B cell (primary cell): ENCODE measurements at regions not wholly inside any gene's neighbourhood (a gene's known extent, or its start where the extent isn't known, plus 50 kb on each side); places are given as distances from the start of the nearest gene placed in this dataset.

ENCODE experiments used
- ATAC-seq: fragments of 200-7000 bp; cut with Tn5 transposase; one replicate; pipeline ENCODE4 v1.10.0; 2021; ENCODE audit warnings: low read depth, mild to moderate bottlenecking, moderate number of reproducible peaks, moderate library complexity
- CTCF ChIA-PET: fragments of 350-600 bp; sonication (Branson Sonifier 250); formaldehyde crosslinking; loops from one replicate; lab custom pipeline; 2021; ENCODE audit warnings: antibody characterized with exemption, inconsistent platforms; lab: Charles Lee
- POLR2A ChIA-PET: fragments of 350-600 bp; sonication (Branson Sonifier 250); formaldehyde crosslinking; loops from one replicate; lab custom pipeline; 2021; ENCODE audit warnings: antibody characterized with exemption; lab: Charles Lee
- DNase-seq: peaks from one replicate; pipeline ENCODE4 v3.0.0; 2013
- H2AFZ ChIP-seq: 2 replicates; pipeline ENCODE4 v1.6.1; 2012; ENCODE audit warnings: mild to moderate bottlenecking, low read depth, low read length; ENCODE audit not compliant: insufficient read depth, poor library complexity, severe bottlenecking
- H3K27ac ChIP-seq, 2 donors: 1 replicate in 1 of 2; 2 replicates in 1 of 2; pipeline ENCODE4 v1.5.1; 2012 to 2013; ENCODE audit warnings: low read length in 2 of 2, mild to moderate bottlenecking in 2 of 2, moderate library complexity in 1 of 2
- H3K27me3 ChIP-seq, 4 experiments: fragments of 200-600 bp in 1 of 4; sonication (generic) in 1 of 4; replicated peaks in 1 of 4; 1 replicate in 2 of 4; 2 replicates in 2 of 4; pipeline versions ENCODE4 v1.6.1 to v1.7.0; 2013 to 2016; ENCODE audit warnings: low read length in 3 of 4, mild to moderate bottlenecking in 2 of 4, mixed read lengths in 1 of 4, moderate library complexity in 1 of 4; ENCODE audit not compliant: insufficient read depth in 4 of 4, control insufficient read depth in 3 of 4; ENCODE audit errors: control extremely low read depth in 1 of 4
- H3K36me3 ChIP-seq, 2 experiments: replicated peaks in 1 of 2; 1 replicate in 1 of 2; 2 replicates in 1 of 2; pipeline versions ENCODE4 v1.6.1 to v1.7.1; 2013; ENCODE audit warnings: low read length in 1 of 2; ENCODE audit not compliant: insufficient read depth in 2 of 2, control insufficient read depth in 1 of 2; ENCODE audit errors: control extremely low read depth in 1 of 2, extremely low read depth in 1 of 2
- H3K4me1 ChIP-seq, 2 donors: fragments of 200-600 bp in 1 of 2; sonication (generic) in 1 of 2; 1 replicate in 1 of 2; 2 replicates in 1 of 2; pipeline versions ENCODE4 v1.5.1 to v1.6.1; 2013 to 2017; ENCODE audit warnings: low read length in 2 of 2; ENCODE audit not compliant: control insufficient read depth in 2 of 2, insufficient read depth in 2 of 2
- H3K4me2 ChIP-seq: replicated peaks from 2 replicates; pipeline ENCODE3; 2012; ENCODE audit warnings: mild to moderate bottlenecking, low read depth, low read length; ENCODE audit not compliant: poor library complexity, severe bottlenecking
- H3K4me3 ChIP-seq, 5 experiments: fragments of 200-600 bp in 1 of 5; sonication (generic) in 1 of 5; 1 replicate in 3 of 5; 2 replicates in 2 of 5; pipeline versions ENCODE4 v1.5.1 to v1.7.0; 2011 to 2016; ENCODE audit warnings: low read length in 4 of 5, mild to moderate bottlenecking in 4 of 5, low read depth in 2 of 5, control low read depth in 1 of 5, moderate library complexity in 1 of 5; ENCODE audit not compliant: insufficient read depth in 1 of 5; ENCODE audit errors: control extremely low read depth in 1 of 5, extremely low read depth in 1 of 5
- H3K79me2 ChIP-seq: fragments of 200-600 bp; sonication (generic); one replicate; pipeline ENCODE4 v1.6.0; 2016; ENCODE audit warnings: low read length; ENCODE audit not compliant: control insufficient read depth, insufficient read depth
- H3K9ac ChIP-seq: fragments of 200-600 bp; sonication (generic); 2 replicates; pipeline ENCODE4 v1.6.1; 2017; ENCODE audit warnings: mild to moderate bottlenecking, low read length, moderate library complexity
- H3K9me3 ChIP-seq, 3 donors: one replicate each; pipeline versions ENCODE4 v1.6.1 to v1.7.1; 2013; ENCODE audit warnings: low read length in 2 of 3; ENCODE audit not compliant: control insufficient read depth in 2 of 3, insufficient read depth in 1 of 3; ENCODE audit errors: control extremely low read depth in 1 of 3
- H4K20me1 ChIP-seq: 2 replicates; pipeline ENCODE4 v1.6.0; 2012; ENCODE audit warnings: mild to moderate bottlenecking, low read length; ENCODE audit not compliant: insufficient read depth, control insufficient read depth, poor library complexity, severe bottlenecking
- H3K27ac Mint-ChIP-seq: one replicate; pipeline ENCODE4 v1.8.0; 2021; ENCODE audit warnings: mixed read lengths
- H3K27me3 Mint-ChIP-seq: one replicate; pipeline ENCODE4 v1.8.0; 2021; ENCODE audit warnings: mixed read lengths
- H3K4me1 Mint-ChIP-seq: one replicate; pipeline ENCODE4 v1.8.0; 2021; ENCODE audit warnings: mixed read lengths
- H3K4me3 Mint-ChIP-seq: one replicate; pipeline ENCODE4 v1.8.0; 2021; ENCODE audit warnings: mixed read lengths
- H3K9me3 Mint-ChIP-seq: one replicate; pipeline ENCODE4 v1.8.0; 2022; ENCODE audit warnings: mixed read lengths; ENCODE audit not compliant: insufficient read depth
- EZH2 ChIP-seq: IDR thresholded peaks from 2 replicates; pipeline ENCODE4 v1.6.1; 2012; ENCODE audit warnings: borderline replicate concordance, low read depth, mild to moderate bottlenecking, moderate library complexity, low read length; ENCODE audit not compliant: insufficient read depth, poor library complexity, severe bottlenecking
- WGBS: methylation state at CpG from one replicate; pipeline ENCODE4 v1.1.5; 2013; ENCODE audit warnings: missing lambda C conversion rate; ENCODE audit not compliant: insufficient coverage; 5-methylcytosine and 5-hydroxymethylcytosine counted together
- intact Hi-C: fragments of 100-400 bp; cut with micrococcal nuclease; formaldehyde crosslinking; loops from one replicate; pipeline ENCODE4 v1.10.0; 2022
- TF ChIP-seq, protein P1 (sequence below): fragments of 200-600 bp; IDR thresholded peaks from one replicate; pipeline ENCODE4 v1.8.0; 2022; ENCODE audit warnings: antibody characterized with exemption, mild to moderate bottlenecking

DNA sequence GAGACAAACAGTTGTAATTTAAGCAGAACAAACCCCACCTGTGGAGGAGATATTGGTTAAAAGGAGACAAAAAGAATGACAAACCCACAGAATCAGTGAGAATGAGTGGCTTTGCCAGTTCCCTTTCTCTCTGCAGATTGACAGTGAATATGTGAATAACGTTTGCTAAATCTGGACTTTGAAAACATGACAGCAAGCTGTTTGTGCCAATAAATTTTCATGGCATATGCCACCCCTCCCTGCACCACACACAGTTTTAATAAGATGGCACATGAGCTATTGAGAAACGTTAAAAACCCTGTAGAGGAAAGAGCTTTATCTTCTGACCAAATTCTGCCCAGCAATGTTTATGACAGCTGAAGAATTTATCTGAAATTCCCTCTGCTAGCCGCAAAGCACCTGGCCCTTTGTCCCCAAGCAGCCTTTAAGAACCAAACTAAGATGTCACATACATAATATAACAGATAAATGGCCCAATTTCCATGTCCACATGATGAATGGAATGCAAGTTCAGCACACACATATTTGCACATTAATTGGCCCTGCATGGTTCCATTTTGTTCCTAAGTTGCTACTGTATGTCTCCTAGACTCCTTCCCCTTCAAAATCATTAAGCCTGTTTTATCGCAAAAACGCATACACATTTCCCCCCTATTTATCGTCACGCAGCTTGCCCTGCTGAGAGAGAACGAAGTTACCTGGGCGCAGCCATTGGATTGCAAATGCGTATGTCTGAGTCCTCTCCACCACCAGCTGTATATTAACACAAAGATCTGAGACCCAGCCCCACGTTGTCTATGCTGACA is 773.5 kb upstream of the EEF2KMT start:
- Mint-ChIP-seq H3K9me3 (peaks cover 2% of the 10 kb centered on the region), H3K27me3 (no peaks in the 10 kb centered on the region), H3K4me3 (no peak overlapping the region), H3K4me1 (no peaks in the 10 kb centered on the region), H3K27ac (no peak overlapping the region)
- DNase-seq (no peak), ATAC-seq (no peak)
- no peak overlapping the region for H3K27ac ChIP-seq
- 31% methylated on average over 6 of the region's 11 CpGs for WGBS
- H3K9me3 ChIP-seq = peaks cover 0 to 2% (median 0%) of the 10 kb centered on the region in 3 donors
- H4K20me1 ChIP-seq = no peaks in the 10 kb centered on the region
- H3K4me2 ChIP-seq = no peak overlapping the region
- no peaks in the 10 kb centered on the region for H3K4me1 ChIP-seq
- no peaks in the 10 kb centered on the region for H3K27me3 ChIP-seq
- POLR2A ChIA-PET = no interaction called here
- intact Hi-C loops = no loop called here
- TF ChIP-seq, protein P1, sequence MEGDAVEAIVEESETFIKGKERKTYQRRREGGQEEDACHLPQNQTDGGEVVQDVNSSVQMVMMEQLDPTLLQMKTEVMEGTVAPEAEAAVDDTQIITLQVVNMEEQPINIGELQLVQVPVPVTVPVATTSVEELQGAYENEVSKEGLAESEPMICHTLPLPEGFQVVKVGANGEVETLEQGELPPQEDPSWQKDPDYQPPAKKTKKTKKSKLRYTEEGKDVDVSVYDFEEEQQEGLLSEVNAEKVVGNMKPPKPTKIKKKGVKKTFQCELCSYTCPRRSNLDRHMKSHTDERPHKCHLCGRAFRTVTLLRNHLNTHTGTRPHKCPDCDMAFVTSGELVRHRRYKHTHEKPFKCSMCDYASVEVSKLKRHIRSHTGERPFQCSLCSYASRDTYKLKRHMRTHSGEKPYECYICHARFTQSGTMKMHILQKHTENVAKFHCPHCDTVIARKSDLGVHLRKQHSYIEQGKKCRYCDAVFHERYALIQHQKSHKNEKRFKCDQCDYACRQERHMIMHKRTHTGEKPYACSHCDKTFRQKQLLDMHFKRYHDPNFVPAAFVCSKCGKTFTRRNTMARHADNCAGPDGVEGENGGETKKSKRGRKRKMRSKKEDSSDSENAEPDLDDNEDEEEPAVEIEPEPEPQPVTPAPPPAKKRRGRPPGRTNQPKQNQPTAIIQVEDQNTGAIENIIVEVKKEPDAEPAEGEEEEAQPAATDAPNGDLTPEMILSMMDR = no peak
- TF ChIP-seq EZH2 = no peak
- CTCF ChIA-PET = no interaction called here
- H3K9ac ChIP-seq = no peak overlapping the region
- H3K79me2 ChIP-seq = no peaks in the 10 kb centered on the region
- H3K4me3 ChIP-seq = no peak overlapping the region
- H2AFZ ChIP-seq = no peak overlapping the region
- no peaks in the 10 kb centered on the region for H3K36me3 ChIP-seq

DNA sequence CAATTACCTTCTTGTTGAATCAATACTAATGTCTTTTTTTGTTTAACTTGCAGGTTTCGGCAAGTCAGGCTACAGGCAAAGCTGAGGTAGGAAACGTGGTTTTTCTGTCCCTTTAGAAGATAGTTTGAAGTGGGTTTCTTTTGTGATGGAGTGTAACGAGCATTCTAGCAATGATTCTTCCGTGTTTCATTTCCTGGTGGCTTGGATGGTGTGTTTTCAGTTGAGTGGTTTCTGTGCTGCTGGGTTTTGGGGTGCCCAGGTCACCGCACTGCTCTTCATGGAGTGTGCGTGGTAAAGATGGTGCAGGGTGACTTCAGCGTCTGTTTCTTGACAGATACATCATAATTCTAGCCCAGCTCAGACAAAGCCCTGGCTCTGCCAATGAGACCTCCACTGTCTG is 769.7 kb upstream of the EEF2KMT start:
- Histone ChIP-seq H3K36me3 (no peaks in the 10 kb centered on the region), H3K4me3 (no peak overlapping the region), H3K79me2 (no peaks in the 10 kb centered on the region), H3K4me1 (no peaks in the 10 kb centered on the region), H3K27ac (no peak overlapping the region), H3K4me2 (no peak overlapping the region), H4K20me1 (no peaks in the 10 kb centered on the region), H3K9ac (no peak overlapping the region), H3K9me3 (peaks cover 0 to 13% (median 0%) of the 10 kb centered on the region in 3 donors), H2AFZ (no peak overlapping the region), H3K27me3 (no peaks in the 10 kb centered on the region)
- TF ChIP-seq EZH2 = no peak
- TF ChIP-seq, protein P1 = no peak
- intact Hi-C loops = no loop called here
- Mint-ChIP-seq H3K27ac (no peak overlapping the region), H3K4me1 (no peaks in the 10 kb centered on the region), H3K27me3 (no peaks in the 10 kb centered on the region), H3K9me3 (peaks cover under 1% of the 10 kb centered on the region), H3K4me3 (no peak overlapping the region)
- DNase-seq (no peak), ATAC-seq (no peak)
- ChIA-PET POLR2A (no interaction called here), CTCF (no interaction called here)
- WGBS = 35% methylated on average over 4 of the region's 7 CpGs
